HepG2 (cell line): ENCODE measurements at regions not wholly inside any gene's neighbourhood (a gene's known extent, or its start where the extent isn't known, plus 50 kb on each side); places are given as distances from the start of the nearest gene placed in this dataset.

Source experiments
- KDM6A ChIP-seq: IDR thresholded peaks from 2 replicates; pipeline ENCODE4 v1.6.1; 2016; ENCODE audit warnings: low read depth
- NFRKB ChIP-seq: fragments of 450-650 bp; IDR thresholded peaks from 2 replicates; pipeline ENCODE4 v1.6.1; 2017
- TCF7L2 ChIP-seq: IDR thresholded peaks from 2 replicates; pipeline ENCODE4 v1.6.1; 2011; ENCODE audit warnings: mild to moderate bottlenecking, low read depth, low read length, moderate library complexity
- TF ChIP-seq, protein P1 (sequence below): sonication (generic); formaldehyde crosslinking; IDR thresholded peaks from 2 replicates; pipeline ENCODE4 v1.5.1; 2020; ENCODE audit warnings: mild to moderate bottlenecking, missing genetic modification reagents, borderline replicate concordance
- TF ChIP-seq, protein P2 (sequence below): sonication (generic); formaldehyde crosslinking; IDR thresholded peaks from 2 replicates; pipeline ENCODE4 v1.5.0; 2020; ENCODE audit warnings: mild to moderate bottlenecking, missing genetic modification reagents, moderate library complexity
- TF ChIP-seq, protein P3 (sequence below): sonication (generic); formaldehyde crosslinking; IDR thresholded peaks from 2 replicates; pipeline ENCODE4 v1.4.0; 2020; ENCODE audit warnings: missing genetic modification reagents, borderline replicate concordance

DNA sequence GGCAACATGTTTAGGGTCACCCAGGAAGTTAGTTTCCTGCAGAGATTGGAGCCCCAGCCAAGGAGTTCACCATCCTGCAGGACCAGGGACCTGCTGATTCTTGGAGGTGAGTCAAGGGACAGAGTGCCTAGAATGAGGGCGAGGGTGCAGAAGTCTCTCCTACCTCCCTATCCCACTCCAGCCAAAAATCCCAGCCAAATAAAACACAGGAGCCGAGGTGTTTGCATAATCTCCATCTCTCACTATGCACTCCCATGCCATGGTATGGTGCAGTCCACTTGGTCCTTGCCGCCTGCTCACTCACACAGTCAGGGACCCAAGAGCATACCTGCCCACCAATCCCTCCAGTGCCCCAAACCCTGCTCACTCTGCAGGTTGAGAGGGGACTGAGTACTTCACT lies 294.2 kb downstream of the UACA start:
- no peak for TF ChIP-seq KDM6A (CRISPR knock-in tag)
- TF ChIP-seq, protein P1, sequence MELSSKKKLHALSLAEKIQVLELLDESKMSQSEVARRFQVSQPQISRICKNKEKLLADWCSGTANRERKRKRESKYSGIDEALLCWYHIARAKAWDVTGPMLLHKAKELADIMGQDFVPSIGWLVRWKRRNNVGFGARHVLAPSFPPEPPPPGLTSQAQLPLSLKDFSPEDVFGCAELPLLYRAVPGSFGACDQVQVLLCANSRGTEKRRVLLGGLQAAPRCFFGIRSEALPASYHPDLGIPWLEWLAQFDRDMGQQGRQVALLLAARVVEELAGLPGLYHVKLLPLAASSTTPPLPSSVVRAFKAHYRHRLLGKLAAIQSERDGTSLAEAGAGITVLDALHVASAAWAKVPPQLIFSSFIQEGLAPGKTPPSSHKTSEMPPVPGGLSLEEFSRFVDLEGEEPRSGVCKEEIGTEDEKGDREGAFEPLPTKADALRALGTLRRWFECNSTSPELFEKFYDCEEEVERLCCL: no peak
- no peak for TF ChIP-seq NFRKB
- TF ChIP-seq, protein P2, sequence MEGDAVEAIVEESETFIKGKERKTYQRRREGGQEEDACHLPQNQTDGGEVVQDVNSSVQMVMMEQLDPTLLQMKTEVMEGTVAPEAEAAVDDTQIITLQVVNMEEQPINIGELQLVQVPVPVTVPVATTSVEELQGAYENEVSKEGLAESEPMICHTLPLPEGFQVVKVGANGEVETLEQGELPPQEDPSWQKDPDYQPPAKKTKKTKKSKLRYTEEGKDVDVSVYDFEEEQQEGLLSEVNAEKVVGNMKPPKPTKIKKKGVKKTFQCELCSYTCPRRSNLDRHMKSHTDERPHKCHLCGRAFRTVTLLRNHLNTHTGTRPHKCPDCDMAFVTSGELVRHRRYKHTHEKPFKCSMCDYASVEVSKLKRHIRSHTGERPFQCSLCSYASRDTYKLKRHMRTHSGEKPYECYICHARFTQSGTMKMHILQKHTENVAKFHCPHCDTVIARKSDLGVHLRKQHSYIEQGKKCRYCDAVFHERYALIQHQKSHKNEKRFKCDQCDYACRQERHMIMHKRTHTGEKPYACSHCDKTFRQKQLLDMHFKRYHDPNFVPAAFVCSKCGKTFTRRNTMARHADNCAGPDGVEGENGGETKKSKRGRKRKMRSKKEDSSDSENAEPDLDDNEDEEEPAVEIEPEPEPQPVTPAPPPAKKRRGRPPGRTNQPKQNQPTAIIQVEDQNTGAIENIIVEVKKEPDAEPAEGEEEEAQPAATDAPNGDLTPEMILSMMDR (CRISPR knock-in tag): no peak
- no peak for TF ChIP-seq TCF7L2
- TF ChIP-seq, protein P3, sequence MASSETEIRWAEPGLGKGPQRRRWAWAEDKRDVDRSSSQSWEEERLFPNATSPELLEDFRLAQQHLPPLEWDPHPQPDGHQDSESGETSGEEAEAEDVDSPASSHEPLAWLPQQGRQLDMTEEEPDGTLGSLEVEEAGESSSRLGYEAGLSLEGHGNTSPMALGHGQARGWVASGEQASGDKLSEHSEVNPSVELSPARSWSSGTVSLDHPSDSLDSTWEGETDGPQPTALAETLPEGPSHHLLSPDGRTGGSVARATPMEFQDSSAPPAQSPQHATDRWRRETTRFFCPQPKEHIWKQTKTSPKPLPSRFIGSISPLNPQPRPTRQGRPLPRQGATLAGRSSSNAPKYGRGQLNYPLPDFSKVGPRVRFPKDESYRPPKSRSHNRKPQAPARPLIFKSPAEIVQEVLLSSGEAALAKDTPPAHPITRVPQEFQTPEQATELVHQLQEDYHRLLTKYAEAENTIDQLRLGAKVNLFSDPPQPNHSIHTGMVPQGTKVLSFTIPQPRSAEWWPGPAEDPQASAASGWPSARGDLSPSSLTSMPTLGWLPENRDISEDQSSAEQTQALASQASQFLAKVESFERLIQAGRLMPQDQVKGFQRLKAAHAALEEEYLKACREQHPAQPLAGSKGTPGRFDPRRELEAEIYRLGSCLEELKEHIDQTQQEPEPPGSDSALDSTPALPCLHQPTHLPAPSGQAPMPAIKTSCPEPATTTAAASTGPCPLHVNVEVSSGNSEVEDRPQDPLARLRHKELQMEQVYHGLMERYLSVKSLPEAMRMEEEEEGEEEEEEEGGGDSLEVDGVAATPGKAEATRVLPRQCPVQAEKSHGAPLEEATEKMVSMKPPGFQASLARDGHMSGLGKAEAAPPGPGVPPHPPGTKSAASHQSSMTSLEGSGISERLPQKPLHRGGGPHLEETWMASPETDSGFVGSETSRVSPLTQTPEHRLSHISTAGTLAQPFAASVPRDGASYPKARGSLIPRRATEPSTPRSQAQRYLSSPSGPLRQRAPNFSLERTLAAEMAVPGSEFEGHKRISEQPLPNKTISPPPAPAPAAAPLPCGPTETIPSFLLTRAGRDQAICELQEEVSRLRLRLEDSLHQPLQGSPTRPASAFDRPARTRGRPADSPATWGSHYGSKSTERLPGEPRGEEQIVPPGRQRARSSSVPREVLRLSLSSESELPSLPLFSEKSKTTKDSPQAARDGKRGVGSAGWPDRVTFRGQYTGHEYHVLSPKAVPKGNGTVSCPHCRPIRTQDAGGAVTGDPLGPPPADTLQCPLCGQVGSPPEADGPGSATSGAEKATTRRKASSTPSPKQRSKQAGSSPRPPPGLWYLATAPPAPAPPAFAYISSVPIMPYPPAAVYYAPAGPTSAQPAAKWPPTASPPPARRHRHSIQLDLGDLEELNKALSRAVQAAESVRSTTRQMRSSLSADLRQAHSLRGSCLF: no peak
